Cardiac fibroblast (primary cell): ENCODE measurements at regions not wholly inside any gene's neighbourhood (a gene's known extent, or its start where the extent isn't known, plus 50 kb on each side); places are given as distances from the start of the nearest gene placed in this dataset.

Experiments
- DNase-seq, 2 donors: peaks; one replicate each; pipeline versions ENCODE4 v3.0.0 to v3.0.0-alpha.2; 2010; ENCODE audit warnings: low read depth in 2 of 2
- H3K4me3 ChIP-seq, 2 donors: replicated peaks in 1 of 2; 1 replicate in 1 of 2; 2 replicates in 1 of 2; pipeline ENCODE4 v1.5.1; 2011; ENCODE audit warnings: low read depth in 2 of 2, low read length in 2 of 2, mild to moderate bottlenecking in 2 of 2, moderate library complexity in 1 of 2
- CTCF ChIP-seq: IDR thresholded peaks from one replicate; pipeline ENCODE4 v1.5.1; 2011; ENCODE audit warnings: low read depth, mild to moderate bottlenecking, low read length, inconsistent platforms

- TF ChIP-seq CTCF, result no peak
- H3K4me3 ChIP-seq, result no peak overlapping the region
Measured at GRCh38 chr2:107285621-107286299, 399.8 kb upstream of the ST6GAL2 start.

GRCh38 chr2:107290041-107290440 is 404.1 kb upstream of the ST6GAL2 start:
- no peak for TF ChIP-seq CTCF
- H3K4me3 ChIP-seq, result no peak overlapping the region
- DNase-seq, result no peak

More at GRCh38 chr2:107285621-107286299, 399.8 kb upstream of the ST6GAL2 start:
- DNase-seq, result no peak

DNA sequence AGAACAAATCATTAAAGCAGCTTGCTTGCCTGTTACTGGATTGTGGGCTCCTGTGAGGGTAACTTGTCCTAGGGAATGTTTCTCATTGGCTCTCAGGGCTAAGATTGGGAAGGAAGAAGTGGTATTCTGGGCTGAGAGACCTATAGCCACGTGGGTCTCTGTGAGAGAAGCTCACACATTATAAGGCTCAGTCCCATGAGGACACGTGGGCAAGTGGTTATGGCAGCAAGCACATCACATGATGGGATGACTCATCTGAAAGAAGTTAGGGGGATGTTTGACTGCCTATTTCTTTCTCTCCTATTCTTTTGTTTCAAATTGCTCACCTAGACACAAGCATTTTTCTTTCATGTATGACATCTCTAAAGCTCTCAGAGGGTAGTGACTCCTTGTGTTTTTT is 418.0 kb upstream of the ST6GAL2 start:
- H3K4me3 ChIP-seq, result no peak overlapping the region
- TF ChIP-seq CTCF, result no peak
- DNase-seq, result peak; percentile 28 to 48

GRCh38 chr2:107305966-107306365 is 420.0 kb upstream of the ST6GAL2 start:
- no peak for DNase-seq
- no peak for TF ChIP-seq CTCF
- no peak overlapping the region for H3K4me3 ChIP-seq

- no peak overlapping the region for H3K4me3 ChIP-seq
- TF ChIP-seq CTCF, result no peak
- no peak for DNase-seq
Measured at GRCh38 chr2:107306881-107307280, 420.9 kb upstream of the ST6GAL2 start.

DNA sequence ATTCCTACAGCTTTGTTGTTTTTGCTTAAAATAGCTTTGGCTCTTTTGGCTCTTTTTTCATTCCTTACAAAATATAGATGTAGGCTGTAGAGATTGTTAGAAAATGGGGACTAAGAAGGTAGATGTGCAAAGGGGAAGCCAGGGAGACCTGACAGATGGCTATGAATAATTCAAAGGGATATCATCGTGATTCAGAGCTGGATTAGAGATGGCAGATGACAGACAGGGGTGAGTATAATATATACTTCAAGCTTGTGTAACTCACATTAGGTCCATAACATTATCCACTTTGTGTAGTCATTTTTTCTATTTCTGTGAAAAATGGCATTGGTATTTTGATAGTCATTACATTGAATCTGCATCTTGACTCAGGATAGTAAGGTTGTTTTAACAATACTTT is 422.9 kb upstream of the ST6GAL2 start:
- no peak for TF ChIP-seq CTCF
- DNase-seq, result no peak
- H3K4me3 ChIP-seq, result no peak overlapping the region

DNA sequence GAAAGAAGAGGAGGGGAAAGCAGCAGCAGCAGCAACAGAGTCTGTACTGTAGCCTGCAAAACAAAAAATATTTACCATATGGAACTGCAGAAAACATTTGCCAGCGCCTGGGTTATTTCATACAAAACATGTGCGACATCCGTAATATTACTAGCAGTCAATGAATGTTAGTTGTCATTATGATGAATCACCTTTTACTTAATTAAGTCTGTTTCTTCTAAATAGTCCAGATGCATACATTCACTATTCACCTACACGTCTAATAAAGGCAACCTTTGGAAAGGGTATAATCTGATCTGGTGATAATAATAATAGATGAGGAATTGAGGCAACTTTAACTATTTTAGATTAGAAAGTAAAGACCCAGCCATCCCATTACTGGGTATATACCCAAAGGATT is 426.3 kb upstream of the ST6GAL2 start:
- no peak for TF ChIP-seq CTCF
- no peak for DNase-seq

More for the DNA sequence above, 426.3 kb upstream of the ST6GAL2 start:
- H3K4me3 ChIP-seq, result no peak overlapping the region
